Naive B cell (primary cell): ENCODE measurements at regions not wholly inside any gene's neighbourhood (a gene's known extent, or its start where the extent isn't known, plus 50 kb on each side); places are given as distances from the start of the nearest gene placed in this dataset.

ENCODE experiments used
- ATAC-seq, 2 donors: fragments of 150-1000 bp; cut with Tn5 transposase; 2 replicates each; pipeline ENCODE4 v1.10.0; 2021; ENCODE audit warnings: low read depth in 2 of 2, mild to moderate bottlenecking in 2 of 2, moderate library complexity in 2 of 2
- DNase-seq: peaks from one replicate; pipeline ENCODE4 v3.0.0; 2022
- H3K27ac Mint-ChIP-seq, 6 donors: one replicate each; pipeline ENCODE4 v1.8.0; 2020 to 2022; ENCODE audit warnings: mild to moderate bottlenecking in 6 of 6, mixed read lengths in 6 of 6, moderate library complexity in 5 of 6, inconsistent platforms in 2 of 6
- H3K27me3 Mint-ChIP-seq, 3 donors: one replicate each; pipeline ENCODE4 v1.8.0; 2021 to 2022; ENCODE audit warnings: mixed read lengths in 3 of 3, mild to moderate bottlenecking in 1 of 3
- H3K36me3 Mint-ChIP-seq, 2 donors: one replicate each; pipeline ENCODE4 v1.8.0; 2020 to 2022; ENCODE audit warnings: mixed read lengths in 2 of 2, inconsistent platforms in 1 of 2, mild to moderate bottlenecking in 1 of 2
- H3K4me1 Mint-ChIP-seq, 3 donors: one replicate each; pipeline ENCODE4 v1.8.0; 2020 to 2022; ENCODE audit warnings: mixed read lengths in 3 of 3, inconsistent platforms in 1 of 3, mild to moderate bottlenecking in 1 of 3, moderate library complexity in 1 of 3
- H3K4me3 Mint-ChIP-seq, 8 donors: one replicate each; pipeline ENCODE4 v1.8.0; 2020 to 2022; ENCODE audit warnings: mild to moderate bottlenecking in 8 of 8, mixed read lengths in 8 of 8, moderate library complexity in 8 of 8, inconsistent platforms in 2 of 8
- H3K9me3 Mint-ChIP-seq, 7 donors: one replicate each; pipeline ENCODE4 v1.8.0; 2020 to 2022; ENCODE audit warnings: mixed read lengths in 7 of 7, mild to moderate bottlenecking in 5 of 7, inconsistent platforms in 2 of 7, moderate library complexity in 1 of 7

DNA sequence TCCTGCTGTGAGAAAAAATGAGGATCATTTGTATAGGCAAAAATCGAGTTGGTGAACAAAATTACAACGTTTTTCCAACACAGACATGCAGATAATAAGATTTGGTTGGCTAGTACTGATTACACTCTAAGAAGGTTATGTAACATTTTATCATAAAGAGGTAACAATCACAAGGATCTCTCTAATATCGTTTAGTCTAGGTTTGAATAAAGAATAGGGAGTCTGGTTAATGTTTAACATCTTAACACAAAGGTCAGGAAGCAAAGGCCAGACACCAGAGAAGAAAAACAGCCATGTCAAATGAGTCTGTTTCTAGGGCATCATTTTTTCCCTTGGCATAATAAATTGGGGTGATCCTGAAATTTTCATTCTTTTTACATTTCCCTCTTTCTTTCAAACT is 207.4 kb upstream of the CHRM3 start:
- H3K4me3 Mint-ChIP-seq, result no peak overlapping the region
- H3K4me1 Mint-ChIP-seq, result no peaks in the 10 kb centered on the region
- no peaks in the 10 kb centered on the region for H3K36me3 Mint-ChIP-seq
- ATAC-seq (no peak), DNase-seq (no peak)
- peaks cover 0 to 9% (median 4%) of the 10 kb centered on the region in 7 donors for H3K9me3 Mint-ChIP-seq
- H3K27me3 Mint-ChIP-seq, result no peaks in the 10 kb centered on the region
- no peak overlapping the region for H3K27ac Mint-ChIP-seq

DNA sequence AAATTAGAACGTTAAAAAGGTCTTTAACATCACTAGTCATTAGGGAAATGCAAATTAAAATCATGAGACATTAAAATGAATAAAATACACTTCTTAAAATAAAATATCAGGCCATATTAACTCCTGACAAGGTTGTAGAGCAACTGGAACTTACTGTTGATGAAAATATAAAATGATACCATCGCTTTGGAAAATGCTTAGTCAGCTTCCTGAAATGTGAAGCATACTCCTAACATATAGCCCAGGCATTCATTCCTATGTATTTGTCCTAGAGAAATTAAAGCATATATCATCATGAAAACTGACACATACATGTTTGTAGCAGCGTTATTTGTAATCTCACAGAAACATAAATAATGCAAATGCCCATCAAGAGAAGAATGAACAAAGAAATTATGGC is 211.5 kb upstream of the CHRM3 start:
- H3K36me3 Mint-ChIP-seq, result no peaks in the 10 kb centered on the region
- no peak overlapping the region for H3K4me3 Mint-ChIP-seq
- DNase-seq (no peak), ATAC-seq (no peak)
- H3K27me3 Mint-ChIP-seq, result no peaks in the 10 kb centered on the region
- no peak overlapping the region for H3K27ac Mint-ChIP-seq
- H3K4me1 Mint-ChIP-seq, result no peaks in the 10 kb centered on the region
- peaks cover 0 to 24% (median 5%) of the 10 kb centered on the region in 7 donors for H3K9me3 Mint-ChIP-seq

- DNase-seq, result no peak
- Mint-ChIP-seq H3K4me1 (no peaks in the 10 kb centered on the region), H3K9me3 (peaks cover 0 to 30% (median 7%) of the 10 kb centered on the region in 7 donors), H3K27ac (no peak overlapping the region), H3K36me3 (no peaks in the 10 kb centered on the region), H3K27me3 (no peaks in the 10 kb centered on the region), H3K4me3 (no peak overlapping the region)
- no peak for ATAC-seq
These were observed 215.5 kb upstream of the CHRM3 start for GRCh38 chr1:239170828-239171227.

DNA sequence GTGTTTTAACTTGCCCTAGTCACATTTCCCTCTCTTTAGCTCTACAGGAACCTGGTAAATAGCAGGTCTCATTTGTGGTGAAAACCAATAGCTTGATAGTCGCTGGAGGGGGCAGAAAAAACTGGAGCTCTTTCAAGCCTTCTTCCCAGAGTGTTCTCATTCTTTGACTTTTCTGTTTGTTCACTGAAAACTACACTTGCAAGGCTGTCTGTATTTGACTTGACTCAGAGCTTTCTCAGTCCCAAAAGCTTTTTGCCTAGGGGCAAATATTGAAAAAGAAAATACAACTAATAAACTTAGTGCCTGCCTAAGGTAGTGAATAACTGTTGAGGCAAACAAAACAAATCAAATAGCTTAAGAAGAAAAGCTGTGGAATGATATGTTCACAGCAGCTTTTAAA is 217.1 kb upstream of the CHRM3 start:
- ATAC-seq (no peak), DNase-seq (no peak)
- Mint-ChIP-seq H3K27ac (no peak overlapping the region), H3K4me3 (no peak overlapping the region), H3K9me3 (peaks cover 0 to 30% (median 8%) of the 10 kb centered on the region in 7 donors), H3K36me3 (no peaks in the 10 kb centered on the region), H3K27me3 (no peaks in the 10 kb centered on the region), H3K4me1 (no peaks in the 10 kb centered on the region)

DNA sequence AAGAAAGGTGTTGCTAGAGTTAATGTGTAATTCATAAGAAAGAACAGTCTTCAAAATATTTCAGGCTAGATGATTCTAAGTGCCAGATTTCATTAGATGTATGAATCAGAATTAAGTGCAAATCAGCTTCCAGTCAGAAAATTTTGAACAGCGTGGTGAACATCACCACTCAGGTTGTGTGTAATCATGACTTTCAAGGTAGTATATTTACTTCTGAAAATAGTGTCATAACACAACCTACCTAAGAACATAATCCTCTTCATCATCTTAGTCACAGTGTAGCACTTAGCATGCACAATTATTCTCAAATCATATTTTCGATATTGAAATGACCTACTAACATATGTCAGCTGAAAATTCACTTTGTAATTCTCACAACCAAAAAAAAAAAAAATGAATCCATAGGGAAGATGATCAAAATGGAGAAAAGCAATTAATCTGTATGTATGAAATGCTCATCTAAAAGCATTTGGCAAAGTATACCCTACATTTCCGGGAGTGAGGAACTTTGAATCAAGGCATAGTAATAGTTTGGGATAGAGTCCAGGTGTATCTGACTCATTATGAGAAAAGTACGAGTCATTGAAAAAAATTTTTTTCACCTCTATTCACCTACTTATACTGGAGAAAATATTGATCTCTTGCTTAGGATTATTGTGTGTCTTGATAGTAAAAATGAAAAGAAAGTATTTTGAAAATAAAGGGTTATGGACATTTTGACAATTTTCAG is 221.8 kb upstream of the CHRM3 start:
- no peak overlapping the region for H3K27ac Mint-ChIP-seq
- H3K36me3 Mint-ChIP-seq, result no peaks in the 10 kb centered on the region
- no peak overlapping the region for H3K4me3 Mint-ChIP-seq
- DNase-seq (no peak), ATAC-seq (no peak)
- H3K4me1 Mint-ChIP-seq, result no peaks in the 10 kb centered on the region
- peaks cover 0 to 11% (median 3%) of the 10 kb centered on the region in 7 donors for H3K9me3 Mint-ChIP-seq
- no peaks in the 10 kb centered on the region for H3K27me3 Mint-ChIP-seq

GRCh38 chr1:239155466-239156091 is 230.8 kb upstream of the CHRM3 start:
- DNase-seq (no peak), ATAC-seq (no peak)
- peaks cover 0 to 11% (median 0%) of the 10 kb centered on the region in 7 donors for H3K9me3 Mint-ChIP-seq
- H3K27me3 Mint-ChIP-seq, result no peaks in the 10 kb centered on the region
- H3K4me1 Mint-ChIP-seq, result no peaks in the 10 kb centered on the region
- H3K36me3 Mint-ChIP-seq, result no peaks in the 10 kb centered on the region
- H3K27ac Mint-ChIP-seq, result no peak overlapping the region
- H3K4me3 Mint-ChIP-seq, result no peak overlapping the region

DNA sequence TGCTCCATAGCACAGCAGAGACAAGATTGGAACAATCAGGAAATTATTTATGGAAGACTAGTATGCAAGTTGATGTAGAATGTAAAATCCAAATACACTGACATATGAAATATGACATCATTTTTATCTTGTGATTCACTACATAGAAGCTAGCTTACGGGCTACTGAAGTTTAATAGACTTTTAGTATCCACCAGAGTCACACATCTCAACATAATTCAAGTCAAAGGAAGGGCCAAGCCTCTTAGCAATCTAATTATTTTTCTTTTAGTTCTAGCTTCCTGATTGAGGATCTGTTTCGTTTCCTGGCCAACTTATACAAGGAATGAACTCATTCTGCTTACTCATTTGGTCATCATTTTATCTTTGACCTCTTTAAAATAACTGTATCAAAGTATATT is 234.4 kb upstream of the CHRM3 start:
- no peak for ATAC-seq
- H3K4me1 Mint-ChIP-seq, result no peaks in the 10 kb centered on the region

DNA sequence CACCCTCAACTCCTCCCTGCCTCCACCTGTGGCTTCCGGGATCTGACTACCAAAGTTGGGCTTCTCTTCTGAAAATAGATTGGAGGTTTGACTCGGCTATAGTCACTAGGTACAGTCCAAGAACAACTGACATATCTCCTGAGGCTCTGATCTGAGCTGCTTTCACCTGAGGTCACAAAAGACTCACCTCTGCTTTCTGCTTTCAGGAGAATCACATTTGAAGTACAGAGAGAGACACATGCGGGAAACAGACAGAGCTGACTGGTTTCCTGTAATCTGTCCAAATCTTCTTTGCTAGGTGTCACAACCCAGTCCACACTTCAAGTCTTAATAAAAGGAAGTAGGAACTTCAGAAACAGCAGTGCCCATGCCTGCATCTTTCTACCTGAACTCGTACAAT is 245.4 kb upstream of the CHRM3 start:
- Mint-ChIP-seq H3K4me1 (no peaks in the 10 kb centered on the region), H3K9me3 (peaks cover 0 to 17% (median 7%) of the 10 kb centered on the region in 7 donors), H3K4me3 (no peak overlapping the region), H3K27me3 (no peaks in the 10 kb centered on the region), H3K27ac (no peak overlapping the region), H3K36me3 (no peaks in the 10 kb centered on the region)
- ATAC-seq (no peak), DNase-seq (no peak)

More for the DNA sequence above, 234.4 kb upstream of the CHRM3 start:
- Mint-ChIP-seq H3K9me3 (peaks cover 0 to 11% (median 0%) of the 10 kb centered on the region in 7 donors), H3K4me3 (no peak overlapping the region), H3K27ac (no peak overlapping the region), H3K36me3 (no peaks in the 10 kb centered on the region), H3K27me3 (no peaks in the 10 kb centered on the region)
- no peak for DNase-seq

GRCh38 chr1:239139801-239140200 is 246.6 kb upstream of the CHRM3 start:
- Mint-ChIP-seq H3K36me3 (no peaks in the 10 kb centered on the region), H3K4me3 (no peak overlapping the region), H3K27ac (no peak overlapping the region), H3K4me1 (no peaks in the 10 kb centered on the region), H3K27me3 (no peaks in the 10 kb centered on the region), H3K9me3 (peaks cover 0 to 23% (median 8%) of the 10 kb centered on the region in 7 donors)
- DNase-seq (no peak), ATAC-seq (no peak)

DNA sequence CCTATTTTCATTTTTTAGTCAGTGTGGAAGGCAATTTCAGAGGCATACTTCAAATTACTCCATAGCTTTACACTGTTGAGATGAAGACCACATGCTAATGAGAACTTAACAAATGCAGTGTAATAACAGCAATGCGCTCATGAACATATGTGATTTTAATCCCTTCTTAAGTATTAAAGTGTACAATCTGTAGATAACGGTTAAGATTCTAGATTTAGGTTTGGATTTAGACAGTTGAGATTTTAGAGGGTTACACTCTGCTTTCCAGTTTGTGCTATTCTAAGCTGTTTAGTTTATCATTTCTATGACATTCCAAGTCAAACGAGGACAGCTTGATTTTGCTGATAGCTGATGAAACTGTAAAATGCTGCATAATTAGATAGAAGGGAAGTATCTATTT is 257.8 kb upstream of the CHRM3 start:
- no peaks in the 10 kb centered on the region for H3K4me1 Mint-ChIP-seq
- no peak for ATAC-seq
- H3K27ac Mint-ChIP-seq, result no peak overlapping the region
- H3K4me3 Mint-ChIP-seq, result no peak overlapping the region
- no peak for DNase-seq
- H3K36me3 Mint-ChIP-seq, result no peaks in the 10 kb centered on the region
- H3K9me3 Mint-ChIP-seq, result peaks cover 0 to 12% (median 1%) of the 10 kb centered on the region in 7 donors
- H3K27me3 Mint-ChIP-seq, result no peaks in the 10 kb centered on the region

DNA sequence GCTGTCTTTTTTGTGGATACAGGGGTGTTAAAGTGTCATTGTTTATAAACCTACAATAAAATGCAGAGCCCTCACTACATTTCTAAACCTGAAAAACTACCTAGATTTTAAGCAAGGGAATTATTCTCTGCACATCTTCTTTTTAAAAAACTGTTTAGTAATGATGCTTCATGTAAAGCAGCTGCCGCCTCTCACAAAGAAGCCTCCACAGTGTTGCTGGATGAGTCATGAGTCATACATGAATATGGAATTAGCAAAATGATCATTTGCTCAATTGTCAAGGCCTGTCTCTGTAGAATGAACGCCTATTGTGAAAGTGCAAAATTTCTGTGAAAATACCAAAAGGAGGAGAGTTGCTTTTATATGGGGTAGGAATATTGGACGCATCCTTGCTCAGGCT is 259.5 kb upstream of the CHRM3 start:
- DNase-seq, result no peak
- no peak overlapping the region for H3K4me3 Mint-ChIP-seq
- H3K9me3 Mint-ChIP-seq, result peaks cover 0 to 15% (median 2%) of the 10 kb centered on the region in 7 donors
- no peak overlapping the region for H3K27ac Mint-ChIP-seq
- H3K27me3 Mint-ChIP-seq, result no peaks in the 10 kb centered on the region
- H3K36me3 Mint-ChIP-seq, result no peaks in the 10 kb centered on the region
- no peak for ATAC-seq
- no peaks in the 10 kb centered on the region for H3K4me1 Mint-ChIP-seq

- Mint-ChIP-seq H3K9me3 (peaks cover 0 to 15% (median 2%) of the 10 kb centered on the region in 7 donors), H3K27ac (no peak overlapping the region), H3K36me3 (no peaks in the 10 kb centered on the region), H3K4me1 (no peaks in the 10 kb centered on the region), H3K4me3 (no peak overlapping the region), H3K27me3 (no peaks in the 10 kb centered on the region)
- ATAC-seq, result no peak
- DNase-seq, result no peak
These were observed 260.5 kb upstream of the CHRM3 start for GRCh38 chr1:239125893-239126292.

DNA sequence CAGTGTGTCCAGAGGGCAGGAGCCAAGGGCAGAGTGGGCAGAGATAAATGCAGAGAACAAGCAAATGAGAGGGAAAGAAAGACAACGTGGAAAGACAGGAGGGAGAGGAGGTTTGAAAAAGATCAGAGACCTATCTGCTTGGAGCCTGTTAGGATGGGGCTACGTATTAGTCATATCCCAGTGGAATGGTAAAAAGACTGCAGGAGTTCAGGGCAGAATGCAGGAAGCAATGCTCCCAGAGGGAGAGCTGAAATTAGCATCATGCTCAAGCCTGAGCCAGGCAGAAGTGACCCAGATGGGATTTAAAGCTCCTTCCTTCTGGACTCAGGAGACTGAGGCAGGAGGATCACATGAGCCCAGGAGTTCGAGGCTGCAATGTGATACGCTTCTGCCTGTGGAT is 261.3 kb upstream of the CHRM3 start:
- H3K27ac Mint-ChIP-seq, result peak overlapping the region in 2 of 6 donors; percentile 20 to 45
- H3K9me3 Mint-ChIP-seq, result peaks cover 0 to 11% (median 2%) of the 10 kb centered on the region in 7 donors
- H3K4me1 Mint-ChIP-seq, result no peaks in the 10 kb centered on the region
- no peak overlapping the region for H3K4me3 Mint-ChIP-seq
- ATAC-seq (no peak), DNase-seq (no peak)
- no peaks in the 10 kb centered on the region for H3K27me3 Mint-ChIP-seq
- no peaks in the 10 kb centered on the region for H3K36me3 Mint-ChIP-seq

GRCh38 chr1:239123260-239123659 is 263.1 kb upstream of the CHRM3 start:
- Mint-ChIP-seq H3K9me3 (peaks cover 0 to 12% (median 2%) of the 10 kb centered on the region in 7 donors), H3K4me1 (no peaks in the 10 kb centered on the region), H3K27ac (no peak overlapping the region), H3K27me3 (no peaks in the 10 kb centered on the region), H3K36me3 (no peaks in the 10 kb centered on the region), H3K4me3 (no peak overlapping the region)
- DNase-seq, result no peak
- no peak for ATAC-seq
